Neuronal stem cell (in vitro differentiated cells): ENCODE measurements at regions not wholly inside any gene's neighbourhood (a gene's known extent, or its start where the extent isn't known, plus 50 kb on each side); places are given as distances from the start of the nearest gene placed in this dataset.

Experiments used
- DNase-seq: peaks from one replicate; pipeline ENCODE4 v3.0.0-alpha.2; 2013; ENCODE audit warnings: low spot score
- H2AFZ ChIP-seq: one replicate; pipeline ENCODE4 v1.6.1; 2013; ENCODE audit warnings: mild to moderate bottlenecking, low read length, inconsistent platforms
- H2AK5ac ChIP-seq: 2 replicates; pipeline ENCODE4 v1.6.1; 2013; ENCODE audit warnings: low read depth, mild to moderate bottlenecking, inconsistent platforms, low read length, moderate library complexity, mixed read lengths
- H2BK120ac ChIP-seq: 2 replicates; pipeline ENCODE4 v1.6.1; 2013; ENCODE audit warnings: low read depth, mild to moderate bottlenecking, inconsistent platforms, low read length, moderate library complexity, mixed read lengths
- H2BK12ac ChIP-seq: one replicate; pipeline ENCODE4 v1.6.1; 2013; ENCODE audit warnings: low read length, inconsistent platforms
- H2BK15ac ChIP-seq: 2 replicates; pipeline ENCODE4 v1.6.1; 2013; ENCODE audit warnings: mild to moderate bottlenecking, low read length, inconsistent platforms, mixed read lengths
- H2BK5ac ChIP-seq: one replicate; pipeline ENCODE4 v1.6.1; 2013; ENCODE audit warnings: inconsistent platforms, mild to moderate bottlenecking, low read length, moderate library complexity
- H3K14ac ChIP-seq: one replicate; pipeline ENCODE4 v1.6.1; 2013; ENCODE audit warnings: low read length, inconsistent platforms
- H3K18ac ChIP-seq: 2 replicates; pipeline ENCODE4 v1.6.1; 2013; ENCODE audit warnings: low read length, inconsistent platforms
- H3K23ac ChIP-seq: 2 replicates; pipeline ENCODE4 v1.6.1; 2013; ENCODE audit warnings: low read depth, mild to moderate bottlenecking, mixed read lengths, low read length, inconsistent platforms; ENCODE audit not compliant: poor library complexity
- H3K27ac ChIP-seq: replicated peaks from 3 replicates; pipeline ENCODE4 v1.5.1; 2013; ENCODE audit warnings: low read length, inconsistent platforms
- H3K27me3 ChIP-seq, 3 experiments: 2 replicates each; pipeline ENCODE4 v1.6.1; 2013; ENCODE audit warnings: low read length in 3 of 3, mild to moderate bottlenecking in 2 of 3, inconsistent platforms in 1 of 3, low read depth in 1 of 3, mixed read lengths in 1 of 3, moderate library complexity in 1 of 3; ENCODE audit not compliant: control insufficient read depth in 3 of 3, insufficient read depth in 3 of 3
- H3K36me3 ChIP-seq, 2 donors: replicated peaks in 1 of 2; 2 replicates each; pipeline ENCODE4 v1.6.1; 2013; ENCODE audit warnings: low read length in 2 of 2; ENCODE audit not compliant: control insufficient read depth in 2 of 2, insufficient read depth in 2 of 2
- H3K4ac ChIP-seq: 2 replicates; pipeline ENCODE4 v1.6.1; 2013; ENCODE audit warnings: inconsistent platforms, mild to moderate bottlenecking, low read length, moderate library complexity
- H3K4me1 ChIP-seq, 2 donors: 1 replicate in 1 of 2; 2 replicates in 1 of 2; pipeline ENCODE4 v1.6.1; 2013; ENCODE audit warnings: low read length in 2 of 2, low read depth in 1 of 2; ENCODE audit not compliant: control insufficient read depth in 2 of 2, insufficient read depth in 1 of 2
- H3K4me2 ChIP-seq: one replicate; pipeline ENCODE4 v1.6.1; 2013; ENCODE audit warnings: mild to moderate bottlenecking, low read length, inconsistent platforms; ENCODE audit not compliant: insufficient read depth, poor library complexity, severe bottlenecking
- H3K4me3 ChIP-seq, 2 donors: 2 replicates each; pipeline ENCODE4 v1.5.1; 2013; ENCODE audit warnings: low read length in 2 of 2, mild to moderate bottlenecking in 2 of 2, inconsistent platforms in 1 of 2, moderate library complexity in 1 of 2
- H3K79me1 ChIP-seq: one replicate; pipeline ENCODE4 v1.6.1; 2013; ENCODE audit warnings: low read depth, mild to moderate bottlenecking, inconsistent platforms, low read length, moderate library complexity
- H3K9ac ChIP-seq: one replicate; pipeline ENCODE4 v1.6.1; 2013; ENCODE audit warnings: mild to moderate bottlenecking, low read depth, low read length, inconsistent platforms; ENCODE audit not compliant: poor library complexity
- H3K9me3 ChIP-seq, 2 donors: replicated peaks in 1 of 2; 2 replicates each; pipeline versions ENCODE3 to v1.6.1; 2013; ENCODE audit warnings: low read length in 2 of 2, mild to moderate bottlenecking in 2 of 2, inconsistent platforms in 1 of 2, low read depth in 1 of 2, mixed read lengths in 1 of 2, moderate library complexity in 1 of 2; ENCODE audit not compliant: control insufficient read depth in 2 of 2, insufficient read depth in 1 of 2
- H4K8ac ChIP-seq: one replicate; pipeline ENCODE4 v1.6.1; 2013; ENCODE audit warnings: low read depth, mild to moderate bottlenecking, inconsistent platforms, low read length, moderate library complexity
- H4K91ac ChIP-seq: one replicate; pipeline ENCODE4 v1.6.1; 2013; ENCODE audit warnings: low read length, low read depth, mild to moderate bottlenecking, inconsistent platforms; ENCODE audit not compliant: poor library complexity
- WGBS, 2 donors: extraction: QIAGEN DNeasy Blood & Tissue Kit; methylation state at CpG; one replicate each; pipeline ENCODE4 v1.1.7; 2013; ENCODE audit warnings: missing lambda C conversion rate in 2 of 2, mixed read lengths in 1 of 2; ENCODE audit not compliant: insufficient read length in 2 of 2, insufficient replicate concordance in 1 of 2; ENCODE audit errors: extremely low coverage in 2 of 2; 5-methylcytosine and 5-hydroxymethylcytosine counted together

DNA sequence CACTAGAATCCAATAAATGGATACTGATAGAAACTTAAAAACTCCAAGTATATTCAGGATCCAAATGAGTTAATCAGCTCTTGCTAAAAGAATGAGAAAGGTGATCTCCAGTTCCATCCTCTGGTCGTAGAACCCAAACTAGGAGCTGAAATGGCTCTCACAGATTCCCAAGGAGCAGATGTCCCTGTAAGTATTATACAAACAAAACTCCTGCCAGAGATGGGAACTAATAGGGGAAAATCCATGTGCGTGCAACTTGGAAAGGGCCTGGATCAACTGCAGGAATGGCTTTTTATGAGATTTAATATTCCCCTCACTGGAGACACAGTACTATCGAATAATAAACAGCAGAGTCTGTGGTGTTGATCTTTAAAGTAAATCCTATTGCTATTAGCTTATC lies 309.2 kb upstream of the TBX3 start:
- no peak overlapping the region for H2BK12ac ChIP-seq
- H4K8ac ChIP-seq: no peak overlapping the region
- H3K4me2 ChIP-seq: no peak overlapping the region
- no peak overlapping the region for H3K23ac ChIP-seq
- H3K27me3 ChIP-seq: no peaks in the 10 kb centered on the region
- H3K9ac ChIP-seq: no peak overlapping the region
- no peak overlapping the region for H3K18ac ChIP-seq
- no peak overlapping the region for H3K4ac ChIP-seq
- H3K79me1 ChIP-seq: no peaks in the 10 kb centered on the region
- no peak overlapping the region for H2BK5ac ChIP-seq
- no peak overlapping the region for H2BK15ac ChIP-seq
- H3K14ac ChIP-seq: no peak overlapping the region
- no peak overlapping the region for H2AK5ac ChIP-seq
- no CpG with 5 or more reads among the region's 3 CpGs for WGBS, 2 donors
- DNase-seq: no peak
- H3K9me3 ChIP-seq: peaks cover 0 to 6% of the 10 kb centered on the region in 2 donors
- peaks cover 0 to 2% of the 10 kb centered on the region in 2 donors for H3K4me1 ChIP-seq
- no peak overlapping the region for H3K27ac ChIP-seq
- H3K36me3 ChIP-seq: no peaks in the 10 kb centered on the region
- H4K91ac ChIP-seq: no peak overlapping the region
- H2BK120ac ChIP-seq: no peak overlapping the region
- H2AFZ ChIP-seq: no peak overlapping the region
- H3K4me3 ChIP-seq: no peak overlapping the region

DNA sequence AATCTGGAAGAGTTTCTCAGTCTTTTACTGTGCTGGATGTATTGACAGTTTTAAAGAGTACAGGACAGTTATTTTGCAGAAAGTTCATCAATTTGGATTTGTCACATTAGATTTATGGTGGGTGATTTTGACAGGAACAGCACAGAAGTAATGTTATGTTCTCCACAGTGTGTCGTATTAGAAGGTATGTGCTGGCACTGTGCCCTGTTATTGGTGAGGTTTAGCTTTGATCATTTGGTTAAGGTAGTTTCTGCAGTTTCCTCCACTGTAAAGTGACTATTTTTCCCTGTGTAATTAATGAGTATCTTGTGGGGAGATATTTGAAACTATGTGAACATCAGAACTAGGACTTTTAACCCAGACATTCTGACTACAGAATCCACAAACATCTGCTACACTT lies 308.5 kb upstream of the TBX3 start:
- Histone ChIP-seq H3K4me3 (no peak overlapping the region), H4K91ac (no peak overlapping the region), H3K4ac (no peak overlapping the region), H2BK12ac (no peak overlapping the region), H2BK5ac (no peak overlapping the region), H3K14ac (no peak overlapping the region), H3K27me3 (no peaks in the 10 kb centered on the region), H2AFZ (no peak overlapping the region), H3K18ac (no peak overlapping the region), H3K27ac (no peak overlapping the region), H3K9ac (no peak overlapping the region), H3K36me3 (no peaks in the 10 kb centered on the region), H2BK15ac (no peak overlapping the region), H2AK5ac (no peak overlapping the region), H3K23ac (no peak overlapping the region), H2BK120ac (no peak overlapping the region), H3K4me2 (no peak overlapping the region), H3K79me1 (no peaks in the 10 kb centered on the region), H3K4me1 (peaks cover 0 to 2% of the 10 kb centered on the region in 2 donors), H3K9me3 (peaks cover 0 to 6% of the 10 kb centered on the region in 2 donors), H4K8ac (no peak overlapping the region)
- no peak for DNase-seq
- WGBS, 2 donors: no CpG with 5 or more reads among the region's 1 CpG

DNA sequence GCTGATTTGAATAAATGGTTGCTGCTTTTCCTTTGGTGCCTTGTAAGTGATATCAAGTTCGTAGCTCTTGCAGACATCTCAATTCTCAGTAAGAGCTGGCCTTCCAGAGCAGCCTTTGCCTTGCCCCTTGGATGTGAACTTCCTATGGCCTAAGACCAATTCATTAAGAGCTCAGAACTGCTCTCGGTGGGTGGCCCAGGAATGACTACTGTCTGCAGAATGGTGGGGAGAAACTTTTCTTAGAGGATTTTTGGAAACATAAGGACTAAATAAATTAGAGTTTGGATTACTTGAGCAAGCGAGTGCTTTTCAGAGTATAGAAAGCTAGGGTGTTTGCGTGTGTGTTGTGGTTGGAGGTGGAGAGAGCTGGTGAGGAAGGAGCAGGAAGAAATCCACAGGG lies 306.4 kb upstream of the TBX3 start:
- Histone ChIP-seq H4K91ac (no peak overlapping the region), H2BK12ac (no peak overlapping the region), H2BK120ac (no peak overlapping the region), H3K27me3 (no peaks in the 10 kb centered on the region), H3K36me3 (no peaks in the 10 kb centered on the region), H3K79me1 (no peaks in the 10 kb centered on the region), H2AK5ac (no peak overlapping the region), H3K27ac (no peak overlapping the region), H3K9me3 (no peaks in the 10 kb centered on the region), H3K4me1 (peaks cover 0 to 2% of the 10 kb centered on the region in 2 donors), H2AFZ (no peak overlapping the region), H4K8ac (no peak overlapping the region), H3K18ac (no peak overlapping the region), H3K4ac (no peak overlapping the region), H3K4me3 (no peak overlapping the region), H2BK15ac (no peak overlapping the region), H3K9ac (no peak overlapping the region), H2BK5ac (no peak overlapping the region), H3K23ac (no peak overlapping the region), H3K4me2 (no peak overlapping the region), H3K14ac (no peak overlapping the region)
- WGBS, 2 donors: 100% methylated on average over 1 of the region's 4 CpGs; no CpG with 5 or more reads in 1 of the 2 donors
- DNase-seq: no peak

DNA sequence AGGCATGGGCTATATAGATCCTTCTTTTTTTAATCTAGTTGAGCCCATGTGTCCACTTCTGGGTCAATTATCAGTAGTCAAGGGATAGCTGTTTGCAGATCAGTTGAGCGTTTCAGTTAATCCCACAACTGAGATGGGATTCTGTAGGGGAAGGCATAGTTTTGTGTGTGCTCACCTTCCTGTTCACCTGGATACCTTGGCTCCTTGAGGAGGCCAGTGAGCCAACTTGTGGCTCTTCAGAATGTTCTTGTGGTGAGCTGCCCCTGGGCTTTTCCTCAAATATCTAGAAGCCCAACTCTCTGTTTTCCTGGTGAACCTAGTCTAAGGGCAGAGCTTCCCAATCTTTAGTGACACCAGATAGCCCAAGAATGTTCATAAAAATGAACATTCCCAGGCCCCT lies 302.9 kb upstream of the TBX3 start:
- H3K14ac ChIP-seq: no peak overlapping the region
- no peak overlapping the region for H3K9ac ChIP-seq
- no peak overlapping the region for H4K91ac ChIP-seq
- no peak overlapping the region for H2BK120ac ChIP-seq
- no peak overlapping the region for H3K4ac ChIP-seq
- no peaks in the 10 kb centered on the region for H3K4me1 ChIP-seq
- no peak overlapping the region for H2BK5ac ChIP-seq
- H3K18ac ChIP-seq: no peak overlapping the region
- H2AK5ac ChIP-seq: no peak overlapping the region
- H3K23ac ChIP-seq: no peak overlapping the region
- no peak overlapping the region for H4K8ac ChIP-seq
- H3K27me3 ChIP-seq: no peaks in the 10 kb centered on the region
- H2BK12ac ChIP-seq: no peak overlapping the region
- no peaks in the 10 kb centered on the region for H3K36me3 ChIP-seq
- no peak for DNase-seq
- no peaks in the 10 kb centered on the region for H3K9me3 ChIP-seq
- no peaks in the 10 kb centered on the region for H3K79me1 ChIP-seq
- H3K4me3 ChIP-seq: no peak overlapping the region
- no CpG with 5 or more reads among the region's 1 CpG for WGBS, 2 donors
- no peak overlapping the region for H3K4me2 ChIP-seq
- no peak overlapping the region for H2BK15ac ChIP-seq
- no peak overlapping the region for H2AFZ ChIP-seq
- H3K27ac ChIP-seq: no peak overlapping the region
